H1 (cell line): ENCODE measurements at regions not wholly inside any gene's neighbourhood (a gene's known extent, or its start where the extent isn't known, plus 50 kb on each side); places are given as distances from the start of the nearest gene placed in this dataset.

Experiments used
- CHD7 ChIP-seq: fragments of 300-600 bp; sonication (generic); IDR thresholded peaks from 2 replicates; pipeline ENCODE4 v1.7.1; 2012; ENCODE audit warnings: low read length, moderate library complexity, mild to moderate bottlenecking, inconsistent platforms; ENCODE audit not compliant: insufficient replicate concordance
- CTCF ChIP-seq, 3 experiments: IDR thresholded peaks; 1 replicate in 2 of 3; 2 replicates in 1 of 3; pipeline versions ENCODE4 v1.5.1 to v1.6.1; 2011; ENCODE audit warnings: low read length in 3 of 3, mild to moderate bottlenecking in 3 of 3, inconsistent platforms in 2 of 3, low read depth in 1 of 3, moderate library complexity in 1 of 3; ENCODE audit not compliant: insufficient read depth in 1 of 3; ENCODE audit errors: control extremely low read depth in 1 of 3
- E2F6 ChIP-seq: IDR thresholded peaks from 2 replicates; pipeline ENCODE4 v1.6.1; 2012; ENCODE audit warnings: inconsistent platforms
- JUN ChIP-seq: IDR thresholded peaks from 2 replicates; pipeline ENCODE4 v1.6.1; 2011; ENCODE audit warnings: low read depth, mild to moderate bottlenecking, improper control_type of control experiment, low read length
- JUND ChIP-seq: IDR thresholded peaks from 2 replicates; pipeline ENCODE4 v1.6.1; 2011; ENCODE audit warnings: mild to moderate bottlenecking, improper control_type of control experiment, low read length
- MAX ChIP-seq: IDR thresholded peaks from 2 replicates; pipeline ENCODE4 v1.6.1; 2012; ENCODE audit warnings: inconsistent platforms
- RBBP5 ChIP-seq: IDR thresholded peaks from 2 replicates; pipeline ENCODE4 v1.7.1; 2012; ENCODE audit warnings: low read depth, mild to moderate bottlenecking, inconsistent platforms, low read length, moderate library complexity, borderline replicate concordance
- TAF1 ChIP-seq: IDR thresholded peaks from 2 replicates; pipeline ENCODE4 v1.6.1; 2011; ENCODE audit warnings: mild to moderate bottlenecking, low read depth, low read length
- ZNF274 ChIP-seq: IDR thresholded peaks from 2 replicates; pipeline ENCODE4 v1.7.0; 2012; ENCODE audit warnings: low read length, borderline replicate concordance; ENCODE audit errors: extremely low read depth

GRCh38 chr3:145286937-145287336, 874.0 kb downstream of the PLOD2 start (continued):
- TF ChIP-seq CHD7, result no peak
- no peak for TF ChIP-seq JUN
- no peak for TF ChIP-seq CTCF (IDR thresholded peaks at IDR 0.05; ENCODE audit: control extremely low read depth in 1 of 3, insufficient read depth in 1 of 3, low read depth in 1 of 3, low read length in 3 of 3)
- no peak for TF ChIP-seq ZNF274
- TF ChIP-seq E2F6, result no peak
- TF ChIP-seq TAF1, result no peak
- no peak for TF ChIP-seq MAX
- TF ChIP-seq RBBP5, result no peak
- no peak for TF ChIP-seq JUND
